ENCODE measurements at regions not wholly inside any gene's neighbourhood (a gene's known extent, or its start where the extent isn't known, plus 50 kb on each side); places are given as distances from the start of the nearest gene placed in this dataset.
"Not testable (repeated sequence)": the region's sequence is repeated elsewhere in the genome, so short reads cannot be mapped to it uniquely, and the experiment has no call there.

GRCh38 chrY:11201133-11201532, 1499.9 kb upstream of the USP9Y start:
- H3K9me3 ChIP-seq; intact Hi-C loops (cut with DNase I; ENCODE audit: low total_unique reads): not testable (repeated sequence)

GRCh38 chrY:11214851-11215250, 1486.2 kb upstream of the USP9Y start:
- intact Hi-C loops (cut with DNase I; ENCODE audit: low total_unique reads) = not testable (repeated sequence)
- DNase-seq = peak in 1 of 2 donors; percentile 61

More at GRCh38 chrY:11201133-11201532, 1499.9 kb upstream of the USP9Y start:
- not testable (repeated sequence) for DNase-seq, H3K27me3 ChIP-seq, H3K4me3 ChIP-seq, H3K36me3 ChIP-seq, H3K4me1 ChIP-seq, H3K27ac ChIP-seq

More at GRCh38 chrY:11214851-11215250, 1486.2 kb upstream of the USP9Y start:
- H3K4me1 ChIP-seq, H3K27me3 ChIP-seq, H3K27ac ChIP-seq, H3K36me3 ChIP-seq, H3K9me3 ChIP-seq: not testable (repeated sequence)
- peak overlapping the region; percentile 41 to 48 for H3K4me3 ChIP-seq
